ENCODE measurements at regions not wholly inside any gene's neighbourhood (a gene's known extent, or its start where the extent isn't known, plus 50 kb on each side); places are given as distances from the start of the nearest gene placed in this dataset.

DNA sequence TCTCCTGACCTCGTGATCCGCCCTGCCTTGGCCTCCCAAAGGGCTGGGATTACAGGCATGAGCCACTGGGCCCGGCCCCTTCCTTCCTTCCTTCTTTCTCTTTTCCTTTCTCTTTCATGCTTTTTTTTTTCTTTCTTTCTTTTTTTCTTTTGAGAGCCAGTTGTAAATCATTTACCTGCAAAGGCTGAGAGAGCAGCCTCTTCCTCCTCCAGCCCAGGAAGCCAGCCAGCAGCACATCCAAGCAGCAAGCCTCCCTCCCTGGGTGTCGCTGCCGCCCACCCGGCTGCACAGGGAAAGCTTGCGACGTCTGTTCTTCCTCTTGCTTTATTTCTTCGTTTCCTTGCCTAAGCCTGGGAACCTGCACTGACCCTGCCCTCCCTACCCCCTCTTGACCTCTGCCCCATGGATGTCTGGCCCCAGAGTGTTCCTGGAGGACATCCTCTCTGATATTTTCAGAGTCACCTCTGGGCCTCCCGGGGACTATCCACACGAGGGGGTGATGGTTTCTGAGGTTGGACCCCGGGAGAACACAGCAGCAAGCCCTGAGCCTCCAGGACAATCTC lies 62.8 kb upstream of the MYL10 start:
- ChIA-PET POLR2A (interaction anchor here (0.6 kb wide), 1 partner anchor 61 kb away, joined by 3 read pairs; no protein-coding TSS in a partner anchor), CTCF (no interaction called here)
- Histone ChIP-seq H3K36me3 (replicated peaks in 1 of 2; ENCODE audit: control extremely low read depth in 1 of 2, control insufficient read depth in 1 of 2, extremely low read depth in 1 of 2, insufficient read depth in 2 of 2, low read length in 1 of 2) (no peaks in the 10 kb centered on the region), H3K9me3 (ENCODE audit: control extremely low read depth in 1 of 3, control insufficient read depth in 2 of 3, insufficient read depth in 1 of 3, low read length in 2 of 3) (no peaks in the 10 kb centered on the region), H3K4me3 (ENCODE audit: control extremely low read depth in 1 of 5, extremely low read depth in 1 of 5, insufficient read depth in 1 of 5, low read depth in 2 of 5, low read length in 4 of 5) (no peak overlapping the region), H3K9ac (ENCODE audit: low read length) (no peak overlapping the region), H3K4me1 (ENCODE audit: control insufficient read depth in 2 of 2, insufficient read depth in 2 of 2, low read length in 2 of 2) (peaks cover 3 to 7% of the 10 kb centered on the region in 2 donors), H3K79me2 (ENCODE audit: control insufficient read depth, insufficient read depth, low read length) (no peaks in the 10 kb centered on the region), H3K4me2 (replicated peaks; ENCODE audit: low read depth, low read length, poor library complexity, severe bottlenecking) (no peak overlapping the region), H4K20me1 (ENCODE audit: control insufficient read depth, insufficient read depth, low read length, poor library complexity, severe bottlenecking) (no peaks in the 10 kb centered on the region), H3K27me3 (replicated peaks in 1 of 4; ENCODE audit: control extremely low read depth in 1 of 4, control insufficient read depth in 3 of 4, insufficient read depth in 4 of 4, low read length in 3 of 4) (peaks cover 0 to 9% (median 1%) of the 10 kb centered on the region in 4 experiments), H3K27ac (ENCODE audit: low read length in 2 of 2) (no peak overlapping the region), H2AFZ (ENCODE audit: insufficient read depth, low read depth, low read length, poor library complexity, severe bottlenecking) (peak overlapping the region; percentile 42)
- intact Hi-C loops (cut with micrococcal nuclease): no loop called here
- TF ChIP-seq, protein P1, sequence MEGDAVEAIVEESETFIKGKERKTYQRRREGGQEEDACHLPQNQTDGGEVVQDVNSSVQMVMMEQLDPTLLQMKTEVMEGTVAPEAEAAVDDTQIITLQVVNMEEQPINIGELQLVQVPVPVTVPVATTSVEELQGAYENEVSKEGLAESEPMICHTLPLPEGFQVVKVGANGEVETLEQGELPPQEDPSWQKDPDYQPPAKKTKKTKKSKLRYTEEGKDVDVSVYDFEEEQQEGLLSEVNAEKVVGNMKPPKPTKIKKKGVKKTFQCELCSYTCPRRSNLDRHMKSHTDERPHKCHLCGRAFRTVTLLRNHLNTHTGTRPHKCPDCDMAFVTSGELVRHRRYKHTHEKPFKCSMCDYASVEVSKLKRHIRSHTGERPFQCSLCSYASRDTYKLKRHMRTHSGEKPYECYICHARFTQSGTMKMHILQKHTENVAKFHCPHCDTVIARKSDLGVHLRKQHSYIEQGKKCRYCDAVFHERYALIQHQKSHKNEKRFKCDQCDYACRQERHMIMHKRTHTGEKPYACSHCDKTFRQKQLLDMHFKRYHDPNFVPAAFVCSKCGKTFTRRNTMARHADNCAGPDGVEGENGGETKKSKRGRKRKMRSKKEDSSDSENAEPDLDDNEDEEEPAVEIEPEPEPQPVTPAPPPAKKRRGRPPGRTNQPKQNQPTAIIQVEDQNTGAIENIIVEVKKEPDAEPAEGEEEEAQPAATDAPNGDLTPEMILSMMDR (IDR thresholded peaks at IDR 0.05): no peak
- TF ChIP-seq EZH2 (IDR thresholded peaks at IDR 0.05; ENCODE audit: borderline replicate concordance, insufficient read depth, low read depth, low read length, poor library complexity, severe bottlenecking): no peak
- Mint-ChIP-seq H3K27ac (peak overlapping the region; percentile 26), H3K4me1 (peaks cover 2% of the 10 kb centered on the region), H3K9me3 (ENCODE audit: insufficient read depth) (no peaks in the 10 kb centered on the region), H3K27me3 (peaks cover 9% of the 10 kb centered on the region), H3K4me3 (no peak overlapping the region)
- ATAC-seq (ENCODE audit: low read depth): no peak
- no peak for DNase-seq
- WGBS (ENCODE audit: insufficient coverage): 28% methylated on average over 10 of the region's 12 CpGs

DNA sequence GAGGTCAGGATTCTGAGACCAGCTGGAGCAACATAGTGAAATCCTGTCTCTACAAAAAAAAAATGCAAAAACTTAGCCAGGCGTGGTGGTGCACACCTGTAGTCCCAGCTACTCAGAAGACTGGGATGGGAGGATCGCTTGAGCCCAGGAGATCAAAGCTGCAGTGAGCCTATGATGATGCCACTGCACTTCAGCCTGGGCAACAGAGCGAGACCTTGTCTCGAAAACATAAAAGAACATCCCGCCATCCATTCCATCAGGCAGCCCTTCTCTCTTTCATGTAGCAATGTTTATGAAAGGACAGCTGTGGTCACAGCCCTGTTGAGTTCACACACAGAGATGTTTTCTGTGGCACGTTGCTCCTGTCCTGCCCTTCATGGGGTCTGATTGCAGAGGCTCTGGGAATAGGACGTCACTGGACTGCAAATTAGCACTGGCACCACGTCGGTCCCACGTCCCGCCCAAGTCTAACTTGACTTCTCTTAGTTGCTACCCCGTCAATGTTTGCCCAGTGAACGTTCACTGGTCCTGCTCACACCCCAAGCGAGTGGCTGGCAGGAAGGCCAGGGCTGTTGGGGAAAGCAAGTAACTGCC lies 64.5 kb upstream of the MYL10 start:
- Histone ChIP-seq H3K27me3 (replicated peaks in 1 of 4; ENCODE audit: control extremely low read depth in 1 of 4, control insufficient read depth in 3 of 4, insufficient read depth in 4 of 4, low read length in 3 of 4) (peaks cover 0 to 2% (median 0%) of the 10 kb centered on the region in 4 experiments), H3K4me2 (replicated peaks; ENCODE audit: low read depth, low read length, poor library complexity, severe bottlenecking) (no peak overlapping the region), H3K27ac (ENCODE audit: low read length in 2 of 2) (no peak overlapping the region), H3K79me2 (ENCODE audit: control insufficient read depth, insufficient read depth, low read length) (no peaks in the 10 kb centered on the region), H3K36me3 (replicated peaks in 1 of 2; ENCODE audit: control extremely low read depth in 1 of 2, control insufficient read depth in 1 of 2, extremely low read depth in 1 of 2, insufficient read depth in 2 of 2, low read length in 1 of 2) (no peaks in the 10 kb centered on the region), H4K20me1 (ENCODE audit: control insufficient read depth, insufficient read depth, low read length, poor library complexity, severe bottlenecking) (no peaks in the 10 kb centered on the region), H3K9ac (ENCODE audit: low read length) (no peak overlapping the region), H3K4me3 (ENCODE audit: control extremely low read depth in 1 of 5, extremely low read depth in 1 of 5, insufficient read depth in 1 of 5, low read depth in 2 of 5, low read length in 4 of 5) (no peak overlapping the region), H3K4me1 (ENCODE audit: control insufficient read depth in 2 of 2, insufficient read depth in 2 of 2, low read length in 2 of 2) (peaks cover 0 to under 1% of the 10 kb centered on the region in 2 donors), H2AFZ (ENCODE audit: insufficient read depth, low read depth, low read length, poor library complexity, severe bottlenecking) (no peak overlapping the region), H3K9me3 (ENCODE audit: control extremely low read depth in 1 of 3, control insufficient read depth in 2 of 3, insufficient read depth in 1 of 3, low read length in 2 of 3) (no peaks in the 10 kb centered on the region)
- Mint-ChIP-seq H3K9me3 (ENCODE audit: insufficient read depth) (no peaks in the 10 kb centered on the region), H3K27ac (no peak overlapping the region), H3K4me3 (no peak overlapping the region), H3K4me1 (peaks cover 2% of the 10 kb centered on the region), H3K27me3 (peaks cover 5% of the 10 kb centered on the region)
- ChIA-PET POLR2A (interaction anchor here (0.6 kb wide), 1 partner anchor 619 kb away, joined by 3 read pairs; no protein-coding TSS in a partner anchor), CTCF (interaction anchor here (0.6 kb wide), 1 partner anchor 1270 kb away, joined by 5 read pairs; no protein-coding TSS in a partner anchor)
- no peak for DNase-seq
- ATAC-seq (ENCODE audit: low read depth): no peak
- TF ChIP-seq, protein P1 (IDR thresholded peaks at IDR 0.05): no peak
- TF ChIP-seq EZH2 (IDR thresholded peaks at IDR 0.05; ENCODE audit: borderline replicate concordance, insufficient read depth, low read depth, low read length, poor library complexity, severe bottlenecking): no peak
- intact Hi-C loops (cut with micrococcal nuclease): no loop called here
- WGBS (ENCODE audit: insufficient coverage): 67% methylated on average over 14 of the region's 14 CpGs
